Right atrium auricular region (tissue), 2 donors: ENCODE measurements at regions not wholly inside any gene's neighbourhood (a gene's known extent, or its start where the extent isn't known, plus 50 kb on each side); places are given as distances from the start of the nearest gene placed in this dataset.

ENCODE experiments used
- DNase-seq: peaks from one replicate; pipeline ENCODE4 v3.0.0-alpha.2; 2019; ENCODE audit warnings: low spot score
- H3K27ac ChIP-seq, 2 donors: fragments of 200-600 bp; sonication (generic); 1 replicate in 1 of 2; 2 replicates in 1 of 2; pipeline ENCODE4 v1.5.1; 2016 to 2019
- H3K27me3 ChIP-seq, 2 donors: fragments of 200-600 bp; sonication (generic); one replicate each; pipeline versions ENCODE4 v1.5.1 to v1.6.0; 2017 to 2019
- H3K36me3 ChIP-seq: fragments of 200-600 bp; sonication (generic); one replicate; pipeline ENCODE4 v1.5.1; 2016
- H3K4me1 ChIP-seq, 2 donors: fragments of 200-600 bp; sonication (generic); one replicate each; pipeline versions ENCODE4 v1.5.1 to v1.6.0; 2017 to 2019
- H3K4me3 ChIP-seq, 2 donors: fragments of 200-600 bp; sonication (generic); 1 replicate in 1 of 2; 2 replicates in 1 of 2; pipeline ENCODE4 v1.5.1; 2017 to 2019; ENCODE audit warnings: mild to moderate bottlenecking in 1 of 2, moderate library complexity in 1 of 2
- H3K9me3 ChIP-seq, 2 donors: fragments of 200-600 bp; sonication (generic); one replicate each; pipeline ENCODE4 v1.5.1; 2019
- microRNA counts, 2 donors: library from miRNA; unstranded; fragments of <30 nt; microRNA quantifications; one replicate each; lab custom pipeline; 2016 to 2017
- microRNA-seq, 2 donors: library from miRNA; unstranded; fragments of <30 nt; microRNA quantifications; one replicate each; pipeline ENCODE4, GENCODE V29; 2016 to 2017; ENCODE audit warnings: borderline number of aligned reads in 2 of 2, borderline replicate concordance in 1 of 2
- TF ChIP-seq, protein P1 (sequence below), 2 donors: fragments of 200-600 bp; sonication (generic); IDR thresholded peaks; one replicate each; pipeline ENCODE4 v1.5.1; 2019; ENCODE audit warnings: antibody characterized with exemption in 2 of 2

DNA sequence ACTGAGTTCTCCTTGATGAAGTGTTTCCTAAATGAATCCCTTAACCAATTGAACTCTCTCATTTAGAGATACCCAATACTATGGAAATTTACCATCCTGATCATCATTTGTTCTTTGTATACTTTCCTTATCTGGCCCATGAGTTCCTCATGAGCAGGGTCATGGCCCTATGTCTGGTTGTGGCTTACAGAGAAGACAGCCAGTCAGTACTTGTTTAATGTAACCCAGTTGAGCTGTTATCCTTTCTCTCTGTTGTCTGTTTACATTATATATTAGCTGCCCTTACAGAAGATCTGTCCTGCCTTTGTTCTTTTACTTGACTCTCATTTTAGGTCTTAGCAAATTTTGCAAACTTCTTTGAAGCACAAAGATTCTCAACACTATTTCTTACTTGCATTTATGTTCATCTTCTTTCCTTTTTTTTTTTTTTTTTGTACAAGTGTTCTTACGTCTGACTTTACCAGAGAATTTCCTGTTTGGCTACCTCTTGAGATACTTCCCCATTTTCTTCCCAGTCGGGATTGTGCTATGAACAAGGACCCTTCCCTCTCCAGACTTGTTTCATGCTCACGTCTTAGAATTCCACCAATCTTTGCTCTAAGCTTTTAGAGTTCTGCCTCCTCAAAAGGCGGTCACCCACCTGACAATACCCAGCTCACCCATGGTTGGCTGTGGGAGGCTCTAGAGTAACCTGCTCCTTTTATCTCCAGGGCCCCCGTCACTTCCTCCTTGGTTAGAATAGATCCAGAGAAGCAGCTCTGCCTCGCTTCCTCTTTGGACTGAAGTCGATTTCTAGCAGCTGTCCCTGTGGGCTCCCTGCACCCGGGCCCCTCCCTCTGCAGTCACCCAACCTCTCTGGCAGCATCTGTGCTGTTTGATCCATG, 53.6 kb upstream of the RUNX1 start:
- H3K9me3 ChIP-seq, result no peaks in the 10 kb centered on the region
- TF ChIP-seq, protein P1, sequence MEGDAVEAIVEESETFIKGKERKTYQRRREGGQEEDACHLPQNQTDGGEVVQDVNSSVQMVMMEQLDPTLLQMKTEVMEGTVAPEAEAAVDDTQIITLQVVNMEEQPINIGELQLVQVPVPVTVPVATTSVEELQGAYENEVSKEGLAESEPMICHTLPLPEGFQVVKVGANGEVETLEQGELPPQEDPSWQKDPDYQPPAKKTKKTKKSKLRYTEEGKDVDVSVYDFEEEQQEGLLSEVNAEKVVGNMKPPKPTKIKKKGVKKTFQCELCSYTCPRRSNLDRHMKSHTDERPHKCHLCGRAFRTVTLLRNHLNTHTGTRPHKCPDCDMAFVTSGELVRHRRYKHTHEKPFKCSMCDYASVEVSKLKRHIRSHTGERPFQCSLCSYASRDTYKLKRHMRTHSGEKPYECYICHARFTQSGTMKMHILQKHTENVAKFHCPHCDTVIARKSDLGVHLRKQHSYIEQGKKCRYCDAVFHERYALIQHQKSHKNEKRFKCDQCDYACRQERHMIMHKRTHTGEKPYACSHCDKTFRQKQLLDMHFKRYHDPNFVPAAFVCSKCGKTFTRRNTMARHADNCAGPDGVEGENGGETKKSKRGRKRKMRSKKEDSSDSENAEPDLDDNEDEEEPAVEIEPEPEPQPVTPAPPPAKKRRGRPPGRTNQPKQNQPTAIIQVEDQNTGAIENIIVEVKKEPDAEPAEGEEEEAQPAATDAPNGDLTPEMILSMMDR (IDR thresholded peaks at IDR 0.05), result no peak
- no peak overlapping the region for H3K4me3 ChIP-seq
- H3K27ac ChIP-seq, result no peak overlapping the region
- peaks cover 0 to 4% of the 10 kb centered on the region in 2 donors for H3K4me1 ChIP-seq
- DNase-seq, result peak; percentile 62
- H3K36me3 ChIP-seq, result no peaks in the 10 kb centered on the region
- H3K27me3 ChIP-seq, result no peaks in the 10 kb centered on the region

- Histone ChIP-seq H3K27ac (no peak overlapping the region), H3K4me3 (no peak overlapping the region), H3K27me3 (no peaks in the 10 kb centered on the region), H3K9me3 (no peaks in the 10 kb centered on the region), H3K4me1 (peaks cover 0 to 4% of the 10 kb centered on the region in 2 donors), H3K36me3 (no peaks in the 10 kb centered on the region)
- TF ChIP-seq, protein P1 (IDR thresholded peaks at IDR 0.05), result no peak
- no peak for DNase-seq
Observed at GRCh38 chr21:35100349-35100811, 51.3 kb upstream of the RUNX1 start.

DNA sequence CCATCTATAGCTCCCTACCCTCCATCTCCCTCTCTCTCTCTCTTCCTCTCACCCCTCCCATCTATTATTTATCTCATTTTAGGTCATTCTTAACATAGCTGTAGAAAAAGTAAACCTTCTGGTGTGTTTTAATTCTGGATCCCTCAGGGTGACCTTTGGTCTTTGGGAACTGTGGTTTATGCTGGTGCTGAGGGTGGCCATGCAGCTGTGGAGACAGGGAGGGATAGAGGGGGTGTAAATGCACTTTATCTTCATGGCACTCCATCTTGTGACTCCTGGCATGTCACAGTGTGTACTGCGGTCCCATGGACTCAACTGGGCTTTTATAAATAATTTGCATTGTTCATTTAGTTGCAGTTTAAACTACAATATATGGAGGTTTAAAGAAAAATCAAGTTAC, 50.2 kb upstream of the RUNX1 start:
- TF ChIP-seq, protein P1 (IDR thresholded peaks at IDR 0.05), result no peak
- no peak for DNase-seq
- Histone ChIP-seq H3K27me3 (no peaks in the 10 kb centered on the region), H3K9me3 (no peaks in the 10 kb centered on the region), H3K4me3 (no peak overlapping the region), H3K27ac (no peak overlapping the region), H3K4me1 (peaks cover 0 to 4% of the 10 kb centered on the region in 2 donors), H3K36me3 (no peaks in the 10 kb centered on the region)

MicroRNAs in the stretch of these regions (microRNA counts, 767-probe panel; counts per million panel counts)
- 0 to 31.0 counts per million in 2 donors for microRNA hsa-miR-802 (lab: Ali Mortazavi, UCI)

Small RNAs in the stretch of these regions (microRNA-seq; reads per million reads assigned to microRNA genes)
- gene MIR802, result 0 reads per million in 2 donors
